ENCODE measurements at regions not wholly inside any gene's neighbourhood (a gene's known extent, or its start where the extent isn't known, plus 50 kb on each side); places are given as distances from the start of the nearest gene placed in this dataset.
"Not testable (repeated sequence)": the region's sequence is repeated elsewhere in the genome, so short reads cannot be mapped to it uniquely, and the experiment has no call there.

GRCh38 chr15:20191508-20192125, 350.0 kb downstream of the GOLGA6L6 start:
- DNase-seq (ENCODE audit: low read depth) = not testable (repeated sequence)

- not testable (repeated sequence) for DNase-seq (ENCODE audit: low read depth)
Measured at GRCh38 chr15:20188611-20189010, 353.0 kb downstream of the GOLGA6L6 start.

GRCh38 chr15:20187370-20188355, 353.9 kb downstream of the GOLGA6L6 start:
- DNase-seq (ENCODE audit: low read depth) = not testable (repeated sequence)

GRCh38 chr15:20184879-20185278, 356.7 kb downstream of the GOLGA6L6 start:
- not testable (repeated sequence) for DNase-seq (ENCODE audit: low read depth)

- not testable (repeated sequence) for DNase-seq (ENCODE audit: low read depth)
Measured at GRCh38 chr15:20168221-20168620, 373.4 kb downstream of the GOLGA6L6 start.

- DNase-seq (ENCODE audit: low read depth) = not testable (repeated sequence)
Measured at GRCh38 chr15:20153528-20153927, 388.1 kb downstream of the GOLGA6L6 start.

GRCh38 chr15:20148679-20149078, 392.9 kb downstream of the GOLGA6L6 start:
- DNase-seq (ENCODE audit: low read depth) = not testable (repeated sequence)

GRCh38 chr15:20148008-20148407, 393.6 kb downstream of the GOLGA6L6 start:
- DNase-seq (ENCODE audit: low read depth) = not testable (repeated sequence)

- not testable (repeated sequence) for DNase-seq (ENCODE audit: low read depth)
Measured at GRCh38 chr15:20144333-20145036, 397.1 kb downstream of the GOLGA6L6 start.

GRCh38 chr15:20142906-20143305, 398.7 kb downstream of the GOLGA6L6 start:
- DNase-seq (ENCODE audit: low read depth) = not testable (repeated sequence)

GRCh38 chr15:20142410-20142809, 399.2 kb downstream of the GOLGA6L6 start:
- not testable (repeated sequence) for DNase-seq (ENCODE audit: low read depth)

- DNase-seq (ENCODE audit: low read depth) = not testable (repeated sequence)
Measured at GRCh38 chr15:20124668-20125067, 416.9 kb downstream of the GOLGA6L6 start.

GRCh38 chr15:20106026-20106425, 435.6 kb downstream of the GOLGA6L6 start:
- DNase-seq (ENCODE audit: low read depth) = no peak

- DNase-seq (ENCODE audit: low read depth) = not testable (repeated sequence)
Measured at GRCh38 chr15:20105011-20105990, 436.3 kb downstream of the GOLGA6L6 start.

GRCh38 chr15:20104551-20104950, 437.0 kb downstream of the GOLGA6L6 start:
- not testable (repeated sequence) for DNase-seq (ENCODE audit: low read depth)

GRCh38 chr15:20102862-20103261, 438.7 kb downstream of the GOLGA6L6 start:
- not testable (repeated sequence) for DNase-seq (ENCODE audit: low read depth)

GRCh38 chr15:20102209-20102608, 439.4 kb downstream of the GOLGA6L6 start:
- not testable (repeated sequence) for DNase-seq (ENCODE audit: low read depth)

GRCh38 chr15:20101281-20101680, 440.3 kb downstream of the GOLGA6L6 start:
- not testable (repeated sequence) for DNase-seq (ENCODE audit: low read depth)

- not testable (repeated sequence) for DNase-seq (ENCODE audit: low read depth)
Measured at GRCh38 chr15:20100604-20101270, 440.9 kb downstream of the GOLGA6L6 start.

- not testable (repeated sequence) for DNase-seq (ENCODE audit: low read depth)
Measured at GRCh38 chr15:20095699-20096303, 445.8 kb downstream of the GOLGA6L6 start.
